MV-4-11 (cell line): ENCODE measurements at regions not wholly inside any gene's neighbourhood (a gene's known extent, or its start where the extent isn't known, plus 50 kb on each side); places are given as distances from the start of the nearest gene placed in this dataset.
A peak's percentile ranks its signal among the peaks of the same experiment; 100 is the strongest.

ENCODE experiments used
- DNase-seq: peaks from one replicate; lab custom pipeline; 2025; lab: John Stamatoyannopoulos, UW

- DNase-seq, result no peak
These were observed 214.2 kb downstream of the FOXA2 start for GRCh38 chr20:22370137-22370536.

DNA sequence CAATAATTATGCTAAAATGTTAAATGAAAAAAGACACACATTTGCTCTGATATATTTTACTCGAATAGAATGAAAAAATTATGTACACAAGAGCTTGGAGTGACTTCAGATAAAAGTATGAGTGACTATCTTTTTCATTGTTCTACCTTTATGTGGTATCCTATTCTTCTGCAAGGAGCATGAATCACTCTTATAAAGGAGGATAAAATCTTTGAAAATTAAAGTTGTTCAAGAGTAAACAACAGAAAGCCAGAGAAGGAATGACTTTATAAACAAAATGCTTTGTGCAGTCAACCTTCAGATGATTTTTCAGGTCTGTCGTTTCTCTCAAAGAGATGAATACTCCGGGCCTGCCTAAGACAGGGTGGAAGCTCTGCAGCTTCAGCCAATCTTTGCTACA lies 215.3 kb downstream of the FOXA2 start:
- no peak for DNase-seq

GRCh38 chr20:22368235-22368634 lies 216.1 kb downstream of the FOXA2 start:
- peak; percentile 96 for DNase-seq

DNA sequence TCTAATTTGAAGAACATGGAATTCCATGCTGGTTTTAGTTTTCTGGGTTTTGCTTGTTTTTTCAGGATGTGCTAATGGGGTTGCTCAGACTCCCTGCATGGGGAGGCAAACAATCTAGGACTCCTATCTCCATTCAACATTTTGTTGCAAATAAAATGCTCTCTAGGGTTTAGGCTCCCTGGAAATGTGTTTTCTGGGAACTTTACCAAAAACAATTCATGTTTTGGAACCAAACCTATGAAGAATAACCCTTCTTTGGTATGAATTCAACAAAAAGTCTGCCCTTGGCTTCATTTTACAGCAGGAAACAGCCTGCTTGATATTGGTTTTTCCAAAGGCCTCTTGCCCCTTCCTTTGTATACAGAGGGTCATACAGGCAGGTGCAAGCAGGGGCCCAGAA lies 217.7 kb downstream of the FOXA2 start:
- no peak for DNase-seq

DNA sequence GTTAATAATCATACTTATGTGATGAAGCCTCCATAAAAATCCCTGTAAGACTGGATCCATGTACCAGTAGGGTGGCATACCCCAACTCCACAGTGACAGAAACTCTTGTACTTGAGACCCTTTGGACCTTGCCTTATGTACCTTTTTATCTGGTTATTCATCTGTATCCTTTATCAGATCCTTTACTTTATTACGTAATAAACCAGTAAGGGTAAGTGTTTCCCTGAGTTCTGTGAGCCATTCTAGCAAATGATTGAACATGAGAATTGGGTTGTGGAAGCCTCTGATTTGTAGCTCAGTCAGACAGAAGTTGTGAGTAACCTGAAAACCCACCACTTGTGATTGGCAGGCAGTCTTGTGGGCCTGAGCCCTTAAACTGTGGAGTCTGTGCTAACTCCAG lies 229.7 kb downstream of the FOXA2 start:
- no peak for DNase-seq

- peak; percentile 70 for DNase-seq
These were observed 230.8 kb downstream of the FOXA2 start for GRCh38 chr20:22353586-22353985.

- no peak for DNase-seq
These were observed 232.4 kb downstream of the FOXA2 start for GRCh38 chr20:22352019-22352418.

GRCh38 chr20:22350624-22351023 lies 233.7 kb downstream of the FOXA2 start:
- no peak for DNase-seq

- DNase-seq, result no peak
These were observed 236.4 kb downstream of the FOXA2 start for GRCh38 chr20:22348010-22348409.

DNA sequence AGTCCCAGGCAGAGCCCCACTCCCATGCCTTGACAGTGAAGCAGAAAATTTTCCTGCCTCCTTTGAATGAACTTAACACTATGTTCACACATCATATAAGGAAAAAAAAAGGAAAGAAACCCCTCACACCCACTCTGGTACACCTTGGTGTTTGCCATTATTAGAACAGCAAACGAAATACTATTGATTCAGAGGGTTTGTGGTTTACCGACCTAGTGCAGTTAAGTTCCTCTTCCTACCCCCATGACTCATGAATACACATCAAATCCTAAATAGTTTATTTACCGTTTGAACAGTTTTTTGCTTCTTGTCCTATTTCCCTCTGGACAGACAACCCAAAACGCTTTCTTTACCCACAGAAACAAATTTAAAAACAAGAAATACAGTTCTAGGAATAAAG lies 237.7 kb downstream of the FOXA2 start:
- DNase-seq, result peak; percentile 87

GRCh38 chr20:22343612-22344011 lies 240.8 kb downstream of the FOXA2 start:
- no peak for DNase-seq

GRCh38 chr20:22342410-22342809 lies 242.0 kb downstream of the FOXA2 start:
- DNase-seq, result no peak

DNA sequence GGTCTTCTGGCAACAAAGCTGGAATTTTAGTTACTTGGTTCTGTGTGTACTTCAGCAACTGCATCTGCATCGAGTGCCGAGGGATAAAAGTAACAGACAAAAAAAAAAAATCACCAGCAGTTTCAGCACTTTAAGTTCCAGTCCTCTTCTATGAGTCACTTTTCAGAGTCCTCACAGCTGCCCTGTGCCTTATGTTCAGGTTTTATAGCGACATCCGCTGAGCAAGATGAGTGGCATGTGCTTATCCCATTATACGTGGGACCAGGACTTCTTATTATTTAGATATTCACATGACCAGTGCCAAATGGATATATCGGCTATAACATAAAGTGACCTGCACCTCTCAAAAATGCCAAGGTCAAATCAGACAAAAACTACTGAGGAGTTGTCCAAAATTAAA lies 242.9 kb downstream of the FOXA2 start:
- DNase-seq, result peak; percentile 49

DNA sequence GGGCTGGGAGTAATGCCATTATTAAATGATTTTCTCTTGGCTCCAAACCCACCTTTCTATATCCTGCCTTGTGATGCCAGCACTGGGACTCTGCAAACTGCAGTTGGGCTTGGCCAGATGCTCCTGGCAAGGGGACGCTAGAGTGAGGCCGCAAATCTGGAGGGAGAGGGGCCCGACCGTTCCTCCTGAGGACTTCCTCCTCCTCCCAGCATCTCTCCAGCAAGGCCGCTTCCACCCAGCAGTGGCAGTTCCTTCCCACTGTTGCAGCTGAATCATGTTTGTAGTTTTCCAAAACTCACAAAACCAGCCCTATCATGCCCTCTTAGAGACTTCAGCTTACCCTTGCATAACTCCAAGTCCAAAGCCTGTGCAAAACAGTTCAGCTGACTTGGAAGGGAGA lies 244.4 kb downstream of the FOXA2 start:
- DNase-seq, result peak; percentile 27

GRCh38 chr20:22339091-22339881 lies 245.1 kb downstream of the FOXA2 start:
- peak; percentile 56 for DNase-seq

- DNase-seq, result no peak
These were observed 246.1 kb downstream of the FOXA2 start for GRCh38 chr20:22338140-22338708.

DNA sequence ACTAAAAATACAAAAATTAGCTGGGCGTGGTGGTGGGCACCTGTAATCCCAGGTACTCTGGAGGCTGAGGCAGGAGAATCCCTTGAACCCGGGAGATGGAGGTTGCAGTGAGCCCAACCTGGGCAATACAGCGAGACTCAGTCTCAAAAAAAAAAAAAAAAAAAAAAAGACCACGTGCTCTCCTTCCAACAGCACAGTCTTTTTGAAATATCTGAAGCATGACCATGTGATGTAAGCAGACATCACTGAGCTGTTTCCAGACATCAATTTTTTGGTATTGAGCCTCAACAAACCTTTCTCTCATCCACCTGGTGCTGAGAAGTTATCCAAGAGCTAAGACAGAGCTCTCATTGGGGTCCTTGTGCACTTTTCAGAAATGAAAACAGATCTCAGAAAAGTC lies 249.2 kb downstream of the FOXA2 start:
- no peak for DNase-seq

DNA sequence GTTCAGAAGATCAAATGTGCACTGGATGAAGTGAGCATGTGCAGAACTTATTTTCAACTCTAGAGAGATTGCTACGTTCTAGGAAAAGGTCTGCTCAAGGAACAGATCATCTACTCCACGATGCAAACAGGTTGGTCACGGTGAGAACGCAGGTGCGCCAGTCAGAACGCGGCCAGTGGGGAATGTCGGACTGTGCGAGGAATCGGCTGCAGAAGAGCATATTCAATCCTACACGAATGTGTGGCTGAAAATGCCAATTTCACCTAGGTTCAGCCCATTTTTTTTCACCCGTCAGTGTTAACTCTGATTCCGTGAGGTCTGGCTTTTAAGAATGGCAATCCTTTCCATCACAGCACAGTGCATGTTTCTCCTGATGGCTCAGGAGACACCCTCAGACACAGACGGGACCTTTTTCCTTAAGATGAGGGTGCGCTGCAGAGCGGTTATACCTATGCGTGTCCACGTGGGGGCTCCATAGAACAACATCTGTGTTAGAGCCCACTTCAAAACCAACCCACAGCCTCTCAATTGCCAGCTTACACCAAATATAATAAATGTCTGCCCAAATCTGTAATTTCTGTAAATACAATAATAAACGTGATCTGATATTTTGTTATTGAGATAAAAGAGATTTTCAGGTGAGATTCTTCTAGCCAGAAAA lies 250.4 kb downstream of the FOXA2 start:
- DNase-seq, result peak; percentile 57

DNA sequence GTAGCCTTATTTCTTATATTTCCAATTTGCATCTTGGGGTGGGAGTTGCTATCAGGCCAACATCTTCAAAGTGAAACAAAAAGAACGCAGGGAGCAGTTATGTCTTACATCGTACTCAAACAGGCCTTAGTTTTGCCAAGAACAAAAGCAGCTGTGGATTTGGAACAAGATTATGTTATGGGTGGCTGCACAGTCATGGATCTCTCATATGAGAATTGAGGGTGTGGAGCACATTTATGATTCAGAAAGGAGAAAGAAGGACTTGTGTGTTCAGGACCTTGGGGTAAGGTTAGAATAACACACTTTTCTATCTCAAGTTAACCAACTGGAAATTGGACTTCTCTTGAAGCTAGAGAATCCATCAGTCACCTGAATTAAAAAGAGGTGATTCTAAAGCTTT lies 259.9 kb downstream of the FOXA2 start:
- no peak for DNase-seq

GRCh38 chr20:22322513-22322912 lies 261.9 kb downstream of the FOXA2 start:
- no peak for DNase-seq

GRCh38 chr20:22321191-22321590 lies 263.2 kb downstream of the FOXA2 start:
- DNase-seq, result no peak

DNA sequence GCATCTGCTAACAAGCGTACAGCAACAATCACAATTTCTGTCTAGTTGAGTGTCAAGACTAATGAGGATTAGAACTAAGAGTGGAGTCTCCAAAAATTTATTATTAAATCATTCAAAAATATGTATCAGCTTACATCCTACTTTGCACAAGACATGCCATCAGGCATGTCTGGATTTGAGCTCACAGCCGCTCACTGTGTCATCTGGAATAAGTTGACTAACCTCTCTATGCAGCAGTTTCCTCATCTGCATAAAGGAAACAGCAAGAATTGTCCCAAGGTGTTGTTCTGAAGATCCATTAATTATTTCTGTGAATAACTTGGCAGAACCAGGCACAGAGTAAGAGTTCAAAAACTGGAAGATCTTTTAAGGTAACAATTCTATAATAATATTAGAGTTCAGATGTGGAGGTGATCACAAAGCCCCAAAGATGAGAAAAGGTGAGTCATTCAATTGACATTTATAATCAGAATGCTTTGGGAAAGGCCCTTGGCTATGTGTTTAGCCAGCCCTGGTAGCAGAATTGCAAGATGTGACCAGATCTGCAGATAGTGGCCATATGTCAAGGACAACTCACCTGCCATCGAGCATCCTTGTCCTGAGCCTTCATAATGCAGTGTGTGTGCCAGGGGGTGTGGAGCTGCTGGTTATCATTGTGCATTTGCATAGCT lies 264.0 kb downstream of the FOXA2 start:
- no peak for DNase-seq

DNA sequence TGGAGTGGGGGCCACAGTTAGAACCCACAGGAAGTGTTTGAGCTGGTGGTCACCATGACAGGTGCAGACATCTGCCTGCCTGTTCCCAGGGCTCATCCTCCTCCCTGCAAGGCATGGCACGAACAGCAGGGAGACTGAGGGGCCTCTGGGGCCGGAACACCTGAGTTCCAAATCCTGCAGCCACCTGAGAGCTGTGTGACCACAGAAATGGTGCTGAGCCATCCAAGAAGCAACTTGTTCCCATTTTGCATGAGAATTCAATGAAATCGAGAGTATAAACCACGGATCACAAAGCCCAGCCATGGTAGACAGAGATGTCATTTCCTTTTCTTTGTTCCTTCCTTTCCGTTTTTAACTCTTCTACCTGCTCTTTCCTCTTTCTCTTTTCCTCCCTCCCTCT lies 268.6 kb downstream of the FOXA2 start:
- DNase-seq, result no peak
